Liver (tissue), 8 donors: ENCODE measurements at regions not wholly inside any gene's neighbourhood (a gene's known extent, or its start where the extent isn't known, plus 50 kb on each side); places are given as distances from the start of the nearest gene placed in this dataset.

Source experiments
- DNase-seq: peaks from one replicate; pipeline ENCODE4 v3.0.0-alpha.2; 2017; ENCODE audit warnings: low spot score
- H3K27ac ChIP-seq, 2 donors: one replicate each; pipeline ENCODE4 v1.7.0; 2013; ENCODE audit warnings: inconsistent platforms in 2 of 2, low read length in 2 of 2, control low read depth in 1 of 2, low read depth in 1 of 2, mild to moderate bottlenecking in 1 of 2
- H3K27me3 ChIP-seq, 4 donors: one replicate each; pipeline versions ENCODE4 v1.6.1 to v1.7.0; 2013; ENCODE audit warnings: low read length in 3 of 4, inconsistent platforms in 1 of 4, mild to moderate bottlenecking in 1 of 4, moderate library complexity in 1 of 4; ENCODE audit not compliant: control insufficient read depth in 4 of 4, insufficient read depth in 4 of 4
- H3K36me3 ChIP-seq, 4 donors: one replicate each; pipeline versions ENCODE4 v1.6.1 to v1.7.0; 2013; ENCODE audit warnings: low read length in 3 of 4, mild to moderate bottlenecking in 3 of 4, low read depth in 1 of 4, moderate library complexity in 1 of 4; ENCODE audit not compliant: control insufficient read depth in 4 of 4, insufficient read depth in 3 of 4
- H3K4me1 ChIP-seq, 4 donors: one replicate each; pipeline versions ENCODE4 v1.6.1 to v1.7.0; 2013; ENCODE audit warnings: low read length in 3 of 4, mild to moderate bottlenecking in 3 of 4, moderate library complexity in 1 of 4; ENCODE audit not compliant: control insufficient read depth in 4 of 4, insufficient read depth in 4 of 4
- H3K4me3 ChIP-seq, 3 donors: one replicate each; pipeline versions ENCODE4 v1.6.1 to v1.7.0; 2013; ENCODE audit warnings: low read length in 3 of 3, control low read depth in 1 of 3, low read depth in 1 of 3, mild to moderate bottlenecking in 1 of 3
- H3K9ac ChIP-seq, 2 donors: one replicate each; pipeline ENCODE4 v1.7.0; 2013; ENCODE audit warnings: low read length in 2 of 2, mild to moderate bottlenecking in 2 of 2, moderate library complexity in 2 of 2, control low read depth in 1 of 2, low read depth in 1 of 2
- H3K9me3 ChIP-seq, 4 donors: one replicate each; pipeline versions ENCODE4 v1.6.1 to v1.7.0; 2013; ENCODE audit warnings: low read length in 3 of 4; ENCODE audit not compliant: control insufficient read depth in 4 of 4
- CTCF ChIP-seq: fragments of 150-350 bp; IDR thresholded peaks from 2 replicates; pipeline ENCODE4 v1.5.1; 2017; ENCODE audit warnings: improper control_type of control experiment, low read depth, low read length; ENCODE audit not compliant: missing input control
- EGR1 ChIP-seq, 2 donors: IDR thresholded peaks; 2 replicates each; pipeline ENCODE4 v1.6.1; 2016 to 2018; ENCODE audit warnings: antibody characterized with exemption in 2 of 2, low read depth in 2 of 2
- FOXA2 ChIP-seq: IDR thresholded peaks from 2 replicates; pipeline ENCODE4 v1.6.1; 2016; ENCODE audit warnings: antibody characterized with exemption
- HNF4A ChIP-seq, 2 donors: conservative IDR thresholded peaks; 2 replicates each; pipeline ENCODE4 v1.6.1; 2016; ENCODE audit warnings: antibody characterized with exemption in 2 of 2, mild to moderate bottlenecking in 2 of 2
- HNF4G ChIP-seq: IDR thresholded peaks from 2 replicates; pipeline ENCODE4 v1.6.1; 2016; ENCODE audit warnings: antibody characterized with exemption
- JUND ChIP-seq, 2 donors: IDR thresholded peaks; 2 replicates each; pipeline ENCODE4 v1.6.1; 2016; ENCODE audit warnings: antibody characterized with exemption in 2 of 2
- MAX ChIP-seq: IDR thresholded peaks from 2 replicates; pipeline ENCODE4 v1.6.1; 2016; ENCODE audit warnings: antibody characterized with exemption
- NR2F2 ChIP-seq: IDR thresholded peaks from 2 replicates; pipeline ENCODE4 v1.6.1; 2016; ENCODE audit warnings: antibody characterized with exemption
- RAD21 ChIP-seq, 2 donors: IDR thresholded peaks; 2 replicates each; pipeline ENCODE4 v1.6.1; 2016; ENCODE audit warnings: antibody characterized with exemption in 2 of 2, mild to moderate bottlenecking in 2 of 2
- REST ChIP-seq: IDR thresholded peaks from 2 replicates; pipeline ENCODE4 v1.6.1; 2016; ENCODE audit warnings: antibody characterized with exemption, mild to moderate bottlenecking
- RXRA ChIP-seq, 2 donors: IDR thresholded peaks; 2 replicates each; pipeline ENCODE4 v1.6.1; 2017 to 2018; ENCODE audit warnings: antibody characterized with exemption in 2 of 2, mild to moderate bottlenecking in 1 of 2
- SP1 ChIP-seq: IDR thresholded peaks from 2 replicates; pipeline ENCODE4 v1.6.1; 2018; ENCODE audit warnings: antibody characterized with exemption, mild to moderate bottlenecking
- YY1 ChIP-seq: IDR thresholded peaks from 2 replicates; pipeline ENCODE4 v1.6.1; 2016; ENCODE audit warnings: antibody characterized with exemption, mild to moderate bottlenecking
- ZBTB33 ChIP-seq: IDR thresholded peaks from 2 replicates; pipeline ENCODE4 v1.6.1; 2016; ENCODE audit warnings: antibody characterized with exemption
- WGBS: extraction: QIAGEN DNeasy Blood & Tissue Kit; methylation state at CpG from one replicate; pipeline ENCODE4 v1.1.7; 2013; 5-methylcytosine and 5-hydroxymethylcytosine counted together
- donor health status: healthy.
- donor health status: healthy.
- donor health status: healthy.
- donor health status: healthy.
- donor health status: healthy.

GRCh38 chr3:118298133-118298532, 736.5 kb downstream of the IGSF11 start:
- H3K9ac ChIP-seq, result no peak overlapping the region
- no peaks in the 10 kb centered on the region for H3K36me3 ChIP-seq
- H3K27ac ChIP-seq, result no peak overlapping the region
- no peak overlapping the region for H3K4me3 ChIP-seq
- TF ChIP-seq FOXA2 (no peak), RXRA (IDR thresholded peaks at IDR 0.05) (no peak), HNF4G (no peak), SP1 (no peak), RAD21 (IDR thresholded peaks at IDR 0.05) (no peak), CTCF (no peak), EGR1 (IDR thresholded peaks at IDR 0.05; ENCODE audit: low read depth in 2 of 2) (no peak), ZBTB33 (no peak), JUND (IDR thresholded peaks at IDR 0.05) (no peak), MAX (no peak), REST (no peak)
- no peaks in the 10 kb centered on the region for H3K9me3 ChIP-seq
- H3K27me3 ChIP-seq, result no peaks in the 10 kb centered on the region
- no peak for DNase-seq
- H3K4me1 ChIP-seq, result no peaks in the 10 kb centered on the region

- Histone ChIP-seq H3K4me3 (no peak overlapping the region), H3K27ac (no peak overlapping the region), H3K9ac (no peak overlapping the region), H3K27me3 (no peaks in the 10 kb centered on the region), H3K4me1 (peaks cover 1 to 4% (median 3%) of the 10 kb centered on the region in 4 donors), H3K9me3 (no peaks in the 10 kb centered on the region), H3K36me3 (no peaks in the 10 kb centered on the region)
- TF ChIP-seq RAD21 (IDR thresholded peaks at IDR 0.05) (peak in 1 of 2 donors; percentile 15), HNF4A (conservative IDR thresholded peaks at IDR 0.05) (peak; percentile 45 to 76), REST (peak; percentile 27), SP1 (peak; percentile 26), CTCF (no peak), JUND (IDR thresholded peaks at IDR 0.05) (no peak), YY1 (peak; percentile 79), NR2F2 (no peak)
- WGBS, result 32% methylated on average over 1 of the region's 1 CpG
- DNase-seq, result no peak
These were observed 730.1 kb downstream of the IGSF11 start for GRCh38 chr3:118304557-118304956.
